GM21737 (cell line): ENCODE measurements at regions not wholly inside any gene's neighbourhood (a gene's known extent, or its start where the extent isn't known, plus 50 kb on each side); places are given as distances from the start of the nearest gene placed in this dataset.

ENCODE experiments used
- ATAC-seq: cut with Tn5 transposase; IDR thresholded peaks from one replicate; pipeline ENCODE4 v1.9.1; 2021; ENCODE audit warnings: mild to moderate bottlenecking, moderate library complexity; ENCODE audit not compliant: unreplicated experiment

DNA sequence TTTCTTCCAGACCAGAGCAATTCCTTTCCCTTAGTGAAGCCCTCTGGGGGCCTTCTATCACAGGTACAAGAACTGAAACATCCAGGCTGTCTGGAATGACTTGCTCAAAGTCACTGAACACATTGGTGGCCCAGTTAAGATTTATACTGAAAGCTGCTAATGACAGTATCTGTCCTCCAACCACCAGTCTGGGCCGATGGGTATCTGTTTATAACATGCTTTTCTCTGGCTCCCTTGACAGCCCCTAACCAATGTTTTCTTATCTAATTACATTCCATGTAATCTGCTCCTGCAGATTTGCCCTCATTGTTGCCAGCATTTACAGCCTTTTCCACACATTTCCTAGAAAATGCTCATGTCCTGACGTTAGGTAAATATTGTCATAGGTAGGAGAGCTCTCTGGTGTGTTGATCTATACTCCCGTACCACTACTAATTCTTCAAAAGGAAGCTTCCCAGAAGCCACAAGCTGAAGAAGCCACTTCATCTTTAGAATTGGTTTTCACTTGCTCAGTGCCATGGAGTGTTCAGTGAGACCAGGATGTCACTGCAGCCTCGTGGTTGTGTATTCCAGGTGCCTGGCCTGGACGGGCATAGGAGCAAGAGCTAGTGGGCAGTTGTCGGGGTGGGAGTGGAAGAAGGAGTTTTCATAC is 163.9 kb downstream of the TSEN15 start:
- no peak for ATAC-seq

DNA sequence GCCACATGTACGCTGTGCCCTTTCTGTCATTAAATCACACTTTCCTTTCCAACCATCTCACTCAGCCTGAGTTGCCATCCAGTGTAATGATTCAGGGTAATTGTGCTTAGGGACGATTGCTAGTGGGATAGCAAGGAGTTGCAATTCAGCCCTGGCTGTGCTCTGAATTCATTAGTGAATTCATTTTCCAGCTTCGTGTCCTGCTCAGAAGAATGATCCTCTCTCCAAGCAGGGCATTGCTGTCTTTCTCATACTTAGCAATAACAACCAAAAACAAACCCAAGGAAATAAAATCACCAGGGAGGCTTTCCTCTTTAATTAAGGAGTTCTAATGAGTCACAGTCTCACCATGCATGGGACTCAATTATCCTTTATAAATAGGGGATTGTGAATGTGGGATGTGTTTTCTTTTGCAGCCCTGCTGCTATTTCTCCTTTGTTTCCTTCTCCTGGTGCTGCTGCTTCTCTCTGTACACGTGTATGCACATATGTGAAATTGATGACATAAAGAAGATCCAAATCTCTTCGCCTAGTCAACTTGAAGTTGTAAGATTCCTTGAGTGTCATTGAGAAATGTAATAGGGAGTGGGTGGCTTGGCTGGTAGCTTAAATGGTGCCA is 167.0 kb downstream of the TSEN15 start:
- no peak for ATAC-seq

DNA sequence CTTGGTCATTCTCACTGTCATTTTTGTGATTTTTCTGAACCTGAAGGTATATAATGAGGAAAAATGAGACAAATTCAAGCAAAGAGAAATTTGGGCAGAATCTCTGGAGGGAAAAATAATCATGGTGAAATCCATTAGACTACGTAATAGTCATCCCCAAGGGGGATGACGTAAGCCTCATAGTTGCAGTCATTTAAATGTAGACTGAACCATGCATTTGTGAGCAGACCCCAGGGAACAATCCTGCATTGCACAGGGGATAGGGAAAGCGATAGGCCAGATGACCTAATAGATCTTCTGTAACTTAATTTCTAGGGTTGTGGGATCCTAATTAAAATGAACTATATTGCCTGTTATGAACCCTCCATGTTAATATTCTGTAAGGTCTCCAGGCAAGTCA is 167.4 kb upstream of the C1orf21 start:
- ATAC-seq, result no peak

DNA sequence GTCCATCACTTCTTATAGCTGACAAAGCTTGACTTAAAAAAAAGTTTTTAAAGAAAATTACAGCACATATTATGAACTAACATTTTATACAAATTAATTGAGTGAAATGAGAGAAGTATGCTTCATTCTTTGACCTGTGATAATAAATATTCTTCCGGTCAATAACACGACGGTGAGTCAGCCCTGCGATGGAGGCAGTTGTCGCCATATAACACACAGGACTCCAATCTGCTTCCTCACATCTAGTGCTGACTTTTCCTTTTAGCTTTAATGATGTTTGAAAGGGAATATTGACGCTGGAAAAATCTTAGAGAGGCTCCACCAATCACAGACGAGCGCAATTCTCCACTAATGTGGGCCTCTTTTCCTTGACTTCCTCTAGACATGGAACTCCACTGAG is 166.9 kb upstream of the C1orf21 start:
- no peak for ATAC-seq

DNA sequence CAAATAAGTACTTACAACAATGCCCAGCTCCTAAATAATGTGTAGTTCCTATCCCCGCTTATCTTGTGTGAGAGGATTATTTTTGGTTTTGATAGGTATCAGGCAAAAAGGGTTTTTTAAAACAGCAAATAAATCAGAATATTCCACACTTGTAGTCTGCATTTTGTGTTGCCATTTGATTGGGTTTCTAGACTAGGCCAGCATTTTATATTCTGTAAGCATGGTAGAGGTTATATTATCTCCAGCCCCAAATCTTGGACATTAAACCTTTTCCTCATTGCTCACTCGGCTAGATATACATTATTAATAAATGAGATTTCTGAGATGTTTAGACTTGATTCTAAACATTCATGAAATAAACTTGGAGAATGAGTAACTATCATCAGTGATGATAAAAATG is 165.7 kb upstream of the C1orf21 start:
- no peak for ATAC-seq

DNA sequence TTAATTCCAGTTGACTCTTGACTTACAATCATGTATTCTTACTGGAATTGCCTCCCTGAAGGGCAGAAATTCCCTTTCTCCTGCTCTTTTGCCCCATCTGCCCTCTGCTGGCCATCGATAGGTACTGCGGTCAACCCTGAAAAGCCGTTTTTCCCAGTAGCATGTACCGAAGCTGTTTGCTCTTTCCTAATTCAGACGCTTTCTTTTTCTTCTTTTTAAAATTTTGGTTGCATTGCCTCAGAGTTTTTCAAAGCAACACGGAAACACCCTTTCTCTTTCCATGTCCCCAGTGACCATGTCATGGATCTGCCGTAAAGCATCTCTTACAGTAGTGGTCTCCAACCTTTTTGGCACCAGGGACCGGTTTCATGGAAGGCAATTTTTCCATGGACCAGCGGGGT is 164.2 kb upstream of the C1orf21 start:
- ATAC-seq, result no peak

DNA sequence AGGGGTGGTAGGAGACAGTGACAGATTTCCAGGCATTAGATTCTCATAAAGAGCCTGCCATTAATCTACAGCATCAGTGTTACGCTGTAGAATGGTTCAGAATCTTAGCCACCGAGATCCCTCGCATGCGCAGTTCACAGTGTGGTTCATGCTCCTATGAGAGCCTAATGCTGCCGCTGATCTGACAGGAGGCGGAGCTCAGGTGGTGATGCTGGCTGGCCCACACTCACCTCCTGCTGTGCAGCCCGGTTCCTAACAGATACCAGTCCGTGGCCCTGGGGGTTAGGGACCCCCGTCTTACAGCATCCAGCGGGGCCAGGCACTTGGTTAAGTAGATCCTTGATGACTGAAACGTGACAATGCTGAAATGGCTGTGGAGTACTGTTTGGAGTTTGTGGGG is 163.6 kb upstream of the C1orf21 start:
- ATAC-seq, result no peak

DNA sequence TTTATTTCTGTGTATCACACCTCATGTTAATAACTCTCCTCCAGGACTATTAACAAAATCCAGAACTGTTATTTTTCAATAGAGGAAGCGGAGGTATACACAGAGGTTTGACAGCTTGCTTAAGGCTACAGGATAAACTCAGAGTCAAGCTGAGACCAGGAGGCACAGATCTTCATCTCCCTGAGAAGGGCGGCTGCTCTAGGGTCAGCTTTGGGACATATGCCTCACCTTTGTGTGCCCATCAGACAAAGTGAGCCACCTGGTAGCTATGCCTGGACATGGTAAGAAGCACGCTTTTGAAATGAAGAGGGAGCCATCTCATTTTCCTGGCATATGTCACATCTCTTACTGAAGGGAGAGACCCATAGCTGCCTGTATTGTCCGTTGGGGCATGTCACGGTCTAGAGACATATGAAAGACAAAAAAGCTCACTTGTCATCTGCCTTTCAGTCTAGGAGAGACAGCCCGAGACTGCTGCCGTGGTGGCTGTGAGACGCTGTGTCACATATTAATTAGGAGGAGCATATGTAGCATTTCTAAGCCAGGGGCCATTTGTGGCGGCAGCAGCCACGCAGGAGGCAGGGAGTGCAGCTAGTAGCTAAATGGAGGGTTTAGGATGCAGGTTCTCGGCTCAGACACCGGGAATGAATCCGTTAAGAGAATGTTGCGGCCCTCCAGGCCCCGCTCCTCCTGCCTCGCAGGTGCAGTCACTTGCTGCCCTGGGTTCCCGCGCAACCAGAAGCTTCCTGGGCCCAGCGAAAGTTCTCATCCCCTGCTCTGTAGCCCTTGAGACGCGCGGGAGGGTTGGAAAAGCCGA is 161.3 kb upstream of the C1orf21 start:
- no peak for ATAC-seq

DNA sequence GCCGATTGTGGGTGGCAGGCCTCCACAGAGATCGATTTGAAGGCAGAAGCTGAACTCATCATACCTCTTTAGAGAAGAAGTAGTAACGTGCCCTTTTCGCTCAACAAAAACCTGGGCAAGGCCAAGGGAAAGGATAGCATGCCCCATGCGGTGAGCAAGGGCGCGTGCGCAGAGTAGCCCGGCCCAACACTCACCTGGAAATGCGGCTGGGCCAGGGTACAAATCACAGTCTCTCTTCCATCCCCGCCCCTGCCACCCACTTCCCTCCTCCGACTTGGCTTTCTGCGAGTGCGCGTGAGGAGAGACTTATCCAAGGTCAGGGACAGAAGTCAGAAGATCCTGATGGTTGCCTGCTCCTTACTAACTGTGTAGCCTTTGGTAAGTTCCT is 160.7 kb upstream of the C1orf21 start:
- no peak for ATAC-seq

DNA sequence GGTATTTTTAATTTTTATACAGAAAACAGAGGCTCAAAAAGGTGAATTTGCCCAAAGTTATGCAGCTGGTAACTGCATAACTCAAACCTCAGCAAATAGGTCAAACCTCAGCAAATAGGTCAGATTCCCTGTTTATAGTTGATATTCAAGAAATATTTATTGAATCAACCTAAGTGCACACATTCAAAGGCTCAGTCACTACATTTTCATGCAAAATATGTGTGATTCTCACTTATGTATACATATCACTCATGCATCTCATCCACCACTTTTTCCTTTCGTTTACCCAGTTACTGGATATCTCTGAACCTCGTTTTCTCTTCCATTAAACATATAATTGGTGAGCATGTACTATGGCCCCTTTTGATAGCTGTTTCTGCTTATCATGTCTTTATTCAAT is 158.3 kb upstream of the C1orf21 start:
- no peak for ATAC-seq

DNA sequence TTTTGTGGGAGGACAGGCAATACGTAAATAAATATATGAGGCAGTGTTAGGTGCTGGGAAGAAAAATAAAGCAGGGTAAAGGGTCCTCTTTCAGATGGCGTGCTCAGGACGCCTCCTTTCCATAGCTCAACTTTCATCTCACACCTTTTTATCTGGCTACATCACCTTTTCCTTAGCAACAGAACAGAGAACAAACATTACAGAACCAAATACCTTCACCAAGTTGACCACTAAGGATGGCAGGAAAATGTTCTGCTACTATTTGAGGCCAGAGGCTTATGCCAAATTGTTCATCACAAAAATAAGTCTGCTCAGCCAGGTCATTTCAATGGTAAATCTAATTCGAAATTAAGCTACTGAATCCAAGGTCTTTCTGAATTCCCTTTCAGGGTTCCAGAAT is 149.2 kb upstream of the C1orf21 start:
- ATAC-seq, result no peak

DNA sequence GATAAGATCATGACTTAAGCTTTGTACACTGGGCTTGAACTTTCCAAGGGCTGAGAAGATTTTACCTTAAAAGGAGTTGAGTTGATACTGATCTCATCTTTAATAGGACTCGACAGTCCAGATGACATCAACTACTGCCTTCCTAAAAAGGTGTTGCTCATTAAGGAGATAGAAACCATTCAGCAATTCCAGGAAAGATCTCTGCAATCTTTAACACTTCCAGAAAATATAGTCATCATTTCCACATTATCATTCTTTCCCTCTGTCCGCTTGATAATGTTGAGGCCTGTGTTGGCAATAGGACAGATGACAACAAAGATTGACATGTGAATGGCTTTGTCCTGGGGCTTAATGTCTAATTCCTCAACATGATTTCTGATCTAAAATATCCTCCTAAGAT is 145.4 kb upstream of the C1orf21 start:
- ATAC-seq, result no peak

DNA sequence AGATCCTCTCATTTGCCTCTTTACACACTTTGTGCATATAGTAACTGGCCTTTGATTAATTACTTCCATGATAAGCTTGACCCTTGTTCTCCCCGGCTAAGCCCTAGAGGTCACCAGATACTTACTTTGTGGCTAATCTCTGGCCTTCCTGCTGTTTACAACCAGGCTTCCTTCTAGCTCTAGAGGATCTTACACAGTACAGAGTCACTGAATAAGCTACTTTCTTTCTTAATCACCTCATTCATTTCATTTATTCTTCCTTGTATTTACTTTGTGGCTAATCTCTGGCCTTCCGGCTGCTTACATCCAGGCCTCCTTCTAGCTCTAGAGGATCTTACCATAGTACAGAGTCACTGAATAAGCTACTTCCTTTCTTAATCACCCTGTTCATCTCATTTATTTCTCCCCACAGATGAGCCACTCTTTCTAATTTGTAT is 144.3 kb upstream of the C1orf21 start:
- no peak for ATAC-seq

DNA sequence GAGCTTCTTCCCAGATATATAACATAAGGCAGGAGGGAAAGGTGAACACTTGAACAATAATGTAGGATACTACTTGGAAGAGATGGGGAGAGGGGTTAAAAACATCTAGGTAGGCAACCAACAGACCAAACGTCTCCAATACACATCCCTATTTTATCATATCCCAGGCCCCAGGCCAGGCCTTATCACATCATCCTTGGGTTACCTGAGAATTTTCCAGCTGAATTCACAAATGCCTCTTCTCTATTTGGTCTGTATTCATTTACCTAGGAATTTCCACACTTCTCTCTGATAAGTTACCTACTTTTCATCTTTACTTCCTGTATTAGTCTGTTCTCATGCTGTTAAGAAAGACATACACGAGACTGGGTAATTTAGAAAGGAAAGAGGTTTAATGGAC is 141.9 kb upstream of the C1orf21 start:
- no peak for ATAC-seq

DNA sequence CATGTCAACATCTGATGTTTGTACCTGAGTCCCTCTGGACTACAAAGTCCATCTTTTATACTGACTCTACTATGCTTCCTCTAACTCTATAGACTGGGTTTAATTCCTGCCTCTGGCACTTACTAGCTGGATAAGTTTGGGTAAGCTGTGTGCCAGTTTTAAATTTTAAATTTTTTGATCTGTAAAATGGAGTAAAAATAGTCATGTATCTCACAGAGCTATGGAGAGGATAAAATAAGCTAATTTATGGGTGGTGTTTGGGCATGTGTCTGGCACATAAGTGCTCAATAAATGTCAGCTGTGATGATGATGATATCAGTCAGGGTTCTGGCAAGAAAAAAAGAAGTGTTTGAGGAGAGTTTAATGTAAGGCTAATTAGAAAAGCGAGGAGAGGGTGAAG is 139.2 kb upstream of the C1orf21 start:
- ATAC-seq, result no peak

DNA sequence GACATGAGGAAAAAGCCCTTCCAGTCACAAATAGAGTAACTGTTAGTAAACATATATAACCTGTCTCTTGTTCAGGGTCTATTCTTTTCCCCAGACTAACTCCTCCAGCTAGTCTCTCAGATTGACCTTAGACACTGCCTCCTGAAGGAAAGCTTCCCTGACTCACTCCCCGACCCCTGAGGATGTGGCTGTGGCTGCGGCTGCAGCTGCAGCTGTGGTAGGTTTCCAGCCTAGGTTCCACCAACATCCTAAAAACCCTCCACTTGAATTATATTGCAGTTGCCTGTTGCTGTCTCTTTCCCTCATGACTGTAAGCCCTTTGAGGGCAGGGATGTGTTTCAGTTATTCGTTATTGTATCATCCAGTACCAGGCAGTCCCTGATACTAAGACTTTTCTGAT is 132.9 kb upstream of the C1orf21 start:
- no peak for ATAC-seq

DNA sequence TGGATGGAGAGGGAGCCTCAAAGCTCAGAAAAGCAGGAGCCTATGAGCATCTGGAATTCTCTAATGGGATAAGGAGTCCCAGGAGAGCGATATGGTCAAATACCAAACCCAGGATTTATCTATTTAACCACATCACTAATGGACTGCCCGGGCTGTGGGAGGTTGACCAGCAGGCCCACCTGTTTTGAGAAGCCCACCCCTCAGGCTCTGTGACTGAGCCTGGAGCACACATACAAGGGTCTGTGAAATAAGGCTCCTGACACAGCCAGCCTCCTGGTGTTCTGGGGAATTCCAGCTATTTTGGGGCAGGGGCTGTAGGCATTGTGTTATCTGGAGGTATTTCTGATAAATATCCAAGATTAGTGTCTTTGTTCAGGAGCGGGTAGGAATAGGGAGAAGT is 132.0 kb upstream of the C1orf21 start:
- ATAC-seq, result no peak

DNA sequence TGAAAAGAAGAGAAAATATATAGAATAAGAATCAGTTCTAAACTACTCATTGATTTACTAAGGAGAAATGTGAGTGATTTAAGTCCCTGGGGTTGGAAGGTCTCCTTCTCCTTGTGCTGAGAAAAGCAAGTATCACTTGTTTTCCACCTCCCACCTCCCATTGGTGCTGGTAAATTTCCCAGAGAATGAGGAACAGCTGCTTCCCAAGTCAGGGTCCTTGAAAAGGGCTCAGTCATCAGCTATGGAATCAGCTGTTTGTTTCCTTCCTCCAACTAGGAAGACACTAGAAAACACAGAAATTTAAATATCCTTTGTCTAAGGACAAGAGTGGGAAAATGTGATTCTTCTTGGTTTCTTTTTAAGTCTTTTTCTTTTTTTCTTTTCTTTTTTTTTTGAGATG is 131.3 kb upstream of the C1orf21 start:
- ATAC-seq, result no peak

DNA sequence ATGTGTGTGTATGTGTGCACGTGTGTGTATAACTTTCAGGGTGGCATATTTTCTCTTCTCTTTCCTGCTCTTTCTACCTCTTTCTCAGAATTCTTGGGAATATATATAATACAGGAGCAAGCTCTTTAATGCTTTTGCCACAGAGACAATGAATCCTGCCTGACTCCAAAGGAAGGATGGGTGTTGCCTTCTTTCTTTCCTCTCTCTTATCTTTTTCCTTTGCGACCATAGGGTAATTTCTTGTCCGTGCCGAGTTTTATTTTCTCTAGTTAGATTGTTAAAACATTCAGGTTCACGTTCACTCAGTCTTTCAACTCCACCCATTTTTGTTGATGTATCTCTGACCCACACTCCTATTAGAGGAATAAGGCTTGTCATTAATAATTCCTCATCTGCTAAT is 129.0 kb upstream of the C1orf21 start:
- no peak for ATAC-seq

DNA sequence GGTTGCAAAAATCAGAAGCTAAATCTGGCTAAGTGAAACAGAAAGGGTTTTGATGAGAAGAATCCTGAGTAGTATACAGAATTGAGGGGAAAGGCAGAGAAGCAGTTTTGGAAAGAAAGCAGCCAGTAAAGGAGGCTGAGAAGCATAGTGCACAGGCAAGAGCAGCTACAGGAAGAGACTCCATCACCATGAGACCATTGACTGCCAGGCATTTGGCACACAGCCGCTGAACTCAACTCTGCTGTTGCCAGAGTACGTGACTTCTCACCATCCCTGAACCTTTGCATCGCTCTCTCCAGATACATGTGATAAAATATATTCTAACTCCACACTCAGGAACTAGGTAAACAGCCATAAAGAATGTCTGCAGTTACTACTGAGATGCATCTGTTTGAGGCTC is 128.3 kb upstream of the C1orf21 start:
- no peak for ATAC-seq

DNA sequence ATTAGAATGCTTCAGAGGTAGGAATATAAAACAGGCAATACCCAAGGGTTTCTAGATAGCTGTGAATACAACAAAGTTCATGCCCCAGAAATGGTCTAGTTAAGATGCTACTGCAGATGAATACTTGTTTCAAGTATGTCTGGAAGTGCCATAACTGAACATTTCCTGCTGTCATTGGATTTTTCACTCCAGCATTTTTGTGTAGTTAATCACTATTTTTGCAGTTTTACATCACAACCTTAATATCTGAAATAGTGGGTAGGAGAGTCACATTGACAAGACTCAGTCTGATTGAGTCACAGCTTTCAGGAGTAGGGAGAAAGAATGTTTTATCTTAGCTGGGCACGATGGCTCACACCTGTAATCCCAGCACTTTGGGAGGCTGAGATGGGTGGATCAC is 126.4 kb upstream of the C1orf21 start:
- ATAC-seq, result no peak

DNA sequence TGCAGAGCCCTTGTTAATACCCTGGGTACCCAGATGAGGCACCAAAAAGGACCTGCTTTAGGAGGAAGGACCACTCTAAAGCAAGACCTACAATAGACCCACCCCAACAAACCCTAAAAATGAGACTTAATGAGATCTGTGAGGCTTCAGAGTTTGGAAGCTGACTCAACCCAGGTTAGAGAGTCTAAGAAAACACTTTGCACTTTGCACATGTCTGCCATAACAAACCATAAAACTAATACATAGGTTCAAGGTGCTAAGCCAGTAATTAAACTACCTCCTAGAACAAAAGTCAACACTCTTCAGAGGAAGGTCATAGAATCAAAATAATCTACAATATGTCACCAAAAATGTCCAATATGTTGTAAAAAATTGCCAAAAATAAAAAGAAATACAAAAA is 124.7 kb upstream of the C1orf21 start:
- no peak for ATAC-seq
